ENCODE measurements at regions not wholly inside any gene's neighbourhood (a gene's known extent, or its start where the extent isn't known, plus 50 kb on each side); places are given as distances from the start of the nearest gene placed in this dataset.
"Not testable (repeated sequence)": the region's sequence is repeated elsewhere in the genome, so short reads cannot be mapped to it uniquely, and the experiment has no call there.

GRCh38 chr4:132097041-132097440 is 1052.1 kb upstream of the PCDH10 start:
- no peak for FAIRE-seq

- FAIRE-seq = no peak
These were observed 1047.6 kb upstream of the PCDH10 start for GRCh38 chr4:132101526-132101925.

GRCh38 chr4:132108784-132109183 is 1040.3 kb upstream of the PCDH10 start:
- no peak for FAIRE-seq

GRCh38 chr4:132114885-132115284 is 1034.2 kb upstream of the PCDH10 start:
- FAIRE-seq = no peak

GRCh38 chr4:132122741-132123140 is 1026.4 kb upstream of the PCDH10 start:
- not testable (repeated sequence) for FAIRE-seq

- no peak for FAIRE-seq
These were observed 1025.0 kb upstream of the PCDH10 start for GRCh38 chr4:132123870-132124623.

GRCh38 chr4:132124624-132124974 is 1024.5 kb upstream of the PCDH10 start:
- FAIRE-seq = no peak

- FAIRE-seq = no peak
These were observed 1024.0 kb upstream of the PCDH10 start for GRCh38 chr4:132125131-132125530.

GRCh38 chr4:132132433-132132832 is 1016.7 kb upstream of the PCDH10 start:
- FAIRE-seq = no peak

GRCh38 chr4:132169660-132170059 is 979.4 kb upstream of the PCDH10 start:
- no peak for FAIRE-seq

DNA sequence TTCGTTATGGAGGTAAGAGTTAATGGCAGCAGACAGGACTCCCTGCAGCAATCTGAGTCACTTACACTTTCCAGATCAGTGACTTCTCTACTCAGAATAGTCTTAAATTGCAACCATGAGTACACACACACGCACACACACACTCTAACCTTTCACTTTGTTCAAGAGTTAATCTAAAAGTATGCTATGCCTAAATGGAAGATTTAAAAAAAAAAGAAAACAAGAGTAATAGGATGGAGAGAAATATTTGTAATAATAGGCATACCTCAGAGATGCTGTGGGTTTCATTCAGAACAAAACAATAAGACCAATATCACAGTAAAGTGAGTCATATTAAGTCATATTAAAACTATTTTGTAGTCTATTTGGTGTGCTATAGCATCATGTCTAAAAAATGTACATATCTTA is 969.1 kb upstream of the PCDH10 start:
- FAIRE-seq = no peak

- no peak for FAIRE-seq
These were observed 953.9 kb upstream of the PCDH10 start for GRCh38 chr4:132195176-132195575.

- no peak for FAIRE-seq
These were observed 945.5 kb upstream of the PCDH10 start for GRCh38 chr4:132203618-132204017.

GRCh38 chr4:132214519-132214918 is 934.6 kb upstream of the PCDH10 start:
- no peak for FAIRE-seq

- no peak for FAIRE-seq
These were observed 930.7 kb upstream of the PCDH10 start for GRCh38 chr4:132218406-132218805.

DNA sequence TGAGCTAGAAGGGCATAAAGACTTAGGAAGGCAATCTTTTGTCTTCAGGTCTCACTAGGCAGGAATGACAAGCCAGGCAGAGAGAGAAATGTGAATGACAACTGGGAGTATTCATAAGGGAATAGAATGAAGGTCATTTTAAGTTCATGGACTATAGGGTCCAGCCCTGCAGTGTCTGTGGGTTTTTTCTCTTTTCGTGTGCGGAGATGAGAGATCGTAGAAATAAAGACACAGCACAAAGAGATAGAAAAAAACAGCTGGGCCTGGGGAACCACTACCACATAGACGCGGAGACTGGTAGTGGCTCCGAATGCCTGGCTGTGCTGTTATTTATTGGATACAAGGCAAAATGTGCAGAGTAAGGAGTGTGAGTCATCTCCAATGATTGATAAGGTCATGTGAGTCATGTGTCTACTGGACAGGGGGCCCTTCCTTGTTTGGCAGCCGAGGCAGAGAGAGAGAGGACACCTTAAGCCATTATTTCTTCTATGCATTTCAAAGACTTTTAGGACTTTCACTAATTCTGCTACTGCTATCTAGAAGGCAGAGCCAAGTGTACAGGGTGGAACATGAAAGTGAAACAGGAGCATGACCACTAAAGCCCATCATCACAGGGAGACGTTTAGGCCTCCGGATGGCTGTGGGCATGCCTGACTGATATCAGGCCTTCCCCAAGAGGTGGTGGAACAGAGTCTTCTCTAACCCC is 921.8 kb upstream of the PCDH10 start:
- no peak for FAIRE-seq

DNA sequence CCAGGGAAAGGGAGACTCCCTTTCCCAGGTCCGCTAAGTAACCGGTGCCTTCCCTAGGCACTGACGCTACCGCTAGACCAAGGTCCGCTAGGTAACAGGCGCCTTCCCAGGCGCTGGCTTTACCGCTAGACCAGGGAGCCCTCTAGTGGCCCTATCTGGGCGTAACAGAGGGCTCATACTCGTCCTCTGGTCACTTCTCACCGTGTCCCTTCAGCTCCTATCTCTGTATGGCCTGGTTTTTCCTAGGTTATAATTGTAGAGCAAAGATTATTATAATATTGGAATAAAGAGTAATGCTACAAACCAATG is 921.3 kb upstream of the PCDH10 start:
- FAIRE-seq = not testable (repeated sequence)

DNA sequence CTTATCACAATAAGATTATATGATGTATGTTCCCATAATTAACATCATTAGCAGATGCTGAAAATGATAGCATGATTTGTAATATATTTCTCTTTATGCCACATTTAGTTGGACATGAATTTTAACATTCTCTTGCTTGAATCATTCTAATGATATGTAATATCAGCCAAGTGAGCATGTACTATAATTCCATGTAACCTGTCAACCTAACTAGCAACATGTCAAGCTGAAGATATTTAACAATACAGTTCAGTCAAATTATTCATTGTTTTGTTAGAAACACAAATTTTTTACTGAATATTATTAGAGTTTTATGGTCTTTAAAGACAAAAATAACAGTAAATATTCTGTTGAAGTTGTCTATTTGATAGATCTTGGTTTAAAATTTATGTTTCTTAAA is 920.4 kb upstream of the PCDH10 start:
- FAIRE-seq = no peak

GRCh38 chr4:132230025-132230424 is 919.1 kb upstream of the PCDH10 start:
- no peak for FAIRE-seq

GRCh38 chr4:132238697-132239096 is 910.4 kb upstream of the PCDH10 start:
- FAIRE-seq = no peak

- FAIRE-seq = no peak
These were observed 909.0 kb upstream of the PCDH10 start for GRCh38 chr4:132240081-132240480.

GRCh38 chr4:132245319-132245718 is 903.8 kb upstream of the PCDH10 start:
- no peak for FAIRE-seq

DNA sequence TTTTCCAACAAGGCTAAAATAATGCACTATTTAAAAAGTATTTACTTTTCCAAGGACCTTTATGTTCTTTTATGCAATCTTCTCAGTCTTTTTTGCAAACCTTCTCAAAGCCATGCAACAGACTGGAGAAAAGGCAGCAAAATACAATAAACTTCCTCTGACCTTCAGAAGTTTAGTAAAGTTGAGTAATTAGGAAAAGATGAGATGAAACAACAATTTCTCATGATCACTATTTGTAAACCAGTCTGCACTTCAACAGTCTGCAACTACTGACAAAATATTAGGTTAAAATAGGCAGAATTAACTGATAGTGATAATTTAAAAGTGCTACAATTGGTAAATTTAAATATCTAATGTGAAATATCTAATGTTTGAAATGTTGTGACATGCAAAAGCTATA is 884.9 kb upstream of the PCDH10 start:
- FAIRE-seq = no peak

DNA sequence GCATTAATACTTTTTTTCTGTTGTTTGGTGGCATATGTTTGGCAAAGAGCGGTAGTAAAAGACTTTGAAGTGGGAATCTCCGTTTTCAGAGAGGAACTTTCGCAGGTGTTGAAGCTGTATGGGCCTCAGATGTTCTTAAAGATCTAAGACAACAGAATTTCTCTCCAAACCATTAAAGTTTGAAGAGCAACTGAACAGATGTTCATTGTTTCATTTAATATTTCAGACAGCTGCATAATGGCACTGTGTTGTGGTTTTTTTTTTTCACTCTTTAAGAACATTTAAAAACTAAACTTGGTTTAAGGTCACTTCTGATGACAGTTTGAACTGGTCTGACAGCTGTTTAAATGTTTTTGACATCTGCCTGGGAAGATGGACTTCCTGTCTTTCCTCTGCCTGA is 882.7 kb upstream of the PCDH10 start:
- FAIRE-seq = no peak

GRCh38 chr4:132267321-132267720 is 881.8 kb upstream of the PCDH10 start:
- no peak for FAIRE-seq

Data from endometrium (tissue), 2 donors.